ENCODE measurements at regions not wholly inside any gene's neighbourhood (a gene's known extent, or its start where the extent isn't known, plus 50 kb on each side); places are given as distances from the start of the nearest gene placed in this dataset.

DNA sequence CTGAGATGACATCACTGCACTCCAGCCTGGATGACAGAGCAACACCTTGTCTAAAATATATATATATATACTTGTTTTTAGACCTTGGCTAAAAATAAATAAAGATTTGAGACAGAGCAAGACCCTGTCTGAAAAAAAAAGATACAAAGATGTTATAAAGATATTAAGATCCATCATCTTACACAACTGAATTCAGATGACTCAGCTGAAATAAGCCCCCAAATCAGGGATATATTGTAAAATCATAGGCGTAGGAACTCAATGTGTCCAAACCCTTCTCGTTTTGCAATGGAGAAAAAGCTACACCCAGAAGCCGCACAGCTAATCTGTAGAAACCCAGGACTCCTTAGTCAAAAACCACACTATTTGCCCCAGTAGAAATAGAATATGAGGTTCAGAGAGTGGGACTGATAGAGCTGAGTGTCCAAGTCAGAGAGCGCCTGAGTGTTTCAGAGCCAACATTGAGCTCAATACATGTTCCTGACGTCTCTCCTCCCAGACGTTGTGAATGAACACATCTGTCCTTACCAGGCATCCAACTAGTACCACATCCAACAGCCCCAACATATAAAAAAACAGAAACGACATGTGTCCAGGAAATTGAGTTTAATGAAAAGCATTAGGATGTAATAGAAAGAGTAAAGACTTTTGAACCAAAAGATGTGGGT, 207.9 kb upstream of the BLID start:
- no peak for DNase-seq
- no peak overlapping the region for H3K27ac ChIP-seq
- peaks cover 2% of the 10 kb centered on the region for H3K27me3 ChIP-seq (replicated peaks)
- no peak overlapping the region for H3K4me3 ChIP-seq (ENCODE audit: low read depth, low read length)
- in situ Hi-C loops (cut with HindIII; ENCODE audit: low pct_ligation_motif_present, low sequenced_read_pairs) = no loop called here
- H3K36me3 ChIP-seq (replicated peaks) = no peaks in the 10 kb centered on the region
- TF ChIP-seq CTCF (IDR thresholded peaks at IDR 0.05; ENCODE audit: low read depth, low read length, missing control alignments) = no peak

DNA sequence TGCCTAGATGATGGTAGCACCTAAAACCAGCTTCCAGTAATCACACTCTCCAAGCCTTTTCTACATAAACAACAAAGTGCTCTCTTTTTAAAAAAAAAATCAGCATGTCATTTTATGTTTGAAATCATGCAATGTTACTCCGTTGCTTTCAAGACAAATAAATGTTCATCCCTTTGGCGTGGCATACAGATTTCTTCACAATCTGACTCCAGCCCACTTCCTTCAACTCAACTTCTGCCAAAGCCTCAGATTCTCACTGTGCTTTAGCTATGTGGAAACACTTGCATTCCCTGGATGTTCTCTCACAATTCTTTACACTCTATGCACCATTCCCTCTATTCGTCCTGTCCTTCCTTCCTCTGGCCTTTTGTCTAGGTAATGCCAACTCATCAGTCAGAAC, 206.3 kb upstream of the BLID start:
- no peak for TF ChIP-seq CTCF (IDR thresholded peaks at IDR 0.05; ENCODE audit: low read depth, low read length, missing control alignments)
- no peak for DNase-seq
- in situ Hi-C loops (cut with HindIII; ENCODE audit: low pct_ligation_motif_present, low sequenced_read_pairs) = no loop called here
- Histone ChIP-seq H3K4me3 (ENCODE audit: low read depth, low read length) (no peak overlapping the region), H3K27me3 (replicated peaks) (peaks cover 2% of the 10 kb centered on the region), H3K36me3 (replicated peaks) (no peaks in the 10 kb centered on the region), H3K27ac (no peak overlapping the region)

DNA sequence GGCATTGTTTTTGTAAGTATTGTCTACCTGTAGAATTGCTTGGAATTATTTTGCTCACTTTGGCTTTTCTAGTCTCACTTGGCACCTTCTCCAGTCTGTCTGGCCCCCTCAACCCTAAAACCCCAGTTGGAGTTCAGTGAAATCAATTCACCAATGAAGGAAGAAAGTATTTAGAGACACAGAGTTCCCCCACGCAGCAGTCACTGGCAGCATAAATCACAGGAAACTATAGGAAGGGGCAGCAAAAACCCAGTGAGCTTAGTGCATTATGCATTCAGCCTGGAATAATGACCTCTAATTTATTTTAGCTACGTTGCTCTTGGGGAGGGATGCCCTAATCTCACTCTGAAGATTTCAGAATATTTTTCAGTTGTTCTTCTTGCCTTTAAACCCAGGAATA, 204.7 kb upstream of the BLID start:
- DNase-seq = no peak
- in situ Hi-C loops (cut with HindIII; ENCODE audit: low pct_ligation_motif_present, low sequenced_read_pairs) = no loop called here
- Histone ChIP-seq H3K27ac (no peak overlapping the region), H3K4me3 (ENCODE audit: low read depth, low read length) (no peak overlapping the region), H3K36me3 (replicated peaks) (no peaks in the 10 kb centered on the region), H3K27me3 (replicated peaks) (peaks cover 2% of the 10 kb centered on the region)
- no peak for TF ChIP-seq CTCF (IDR thresholded peaks at IDR 0.05; ENCODE audit: low read depth, low read length, missing control alignments)

DNA sequence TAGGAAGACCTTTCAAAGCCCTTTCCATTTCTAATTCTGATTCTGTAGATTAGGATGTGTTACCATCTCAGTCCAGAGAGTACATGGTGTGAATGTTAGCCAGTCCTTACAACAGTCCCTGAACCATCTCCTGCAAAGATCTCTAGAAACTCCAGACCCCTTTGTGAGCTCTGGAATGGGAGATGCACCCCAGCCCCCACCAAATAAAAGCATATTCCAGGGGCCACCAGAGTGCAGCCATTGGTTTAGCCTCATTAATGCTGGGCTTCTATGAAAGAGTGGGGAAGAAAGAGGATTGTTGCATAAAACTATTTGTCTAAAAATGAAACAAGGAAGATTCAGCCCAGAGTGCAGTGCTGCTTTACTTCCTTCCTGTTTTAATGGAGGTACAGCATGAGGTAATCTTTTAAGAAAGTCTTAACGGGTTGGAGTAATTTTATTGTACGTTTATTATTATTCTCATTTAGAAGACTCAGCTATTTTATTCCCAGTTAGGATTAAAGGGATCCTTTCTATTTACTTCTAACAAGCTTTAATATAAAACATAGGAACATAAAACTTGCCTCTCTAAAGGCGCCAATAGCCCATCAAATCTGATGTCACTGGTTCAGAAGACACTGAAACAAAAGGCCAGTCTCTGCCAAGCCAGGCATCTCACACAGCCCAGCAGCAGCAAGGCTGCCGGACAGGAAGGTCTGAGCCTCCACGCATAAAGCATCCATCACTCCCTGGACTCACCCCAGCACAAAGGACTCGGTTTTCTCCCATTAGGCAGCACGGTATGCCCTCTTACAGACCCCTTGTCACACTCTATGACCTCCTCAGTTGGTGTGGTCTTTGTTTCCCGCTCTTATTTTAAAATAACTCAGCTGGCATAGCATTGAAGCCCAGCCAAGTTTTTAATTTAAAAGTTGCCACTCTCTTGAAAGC, 203.9 kb upstream of the BLID start:
- no peak for DNase-seq
- Histone ChIP-seq H3K36me3 (replicated peaks) (no peaks in the 10 kb centered on the region), H3K4me3 (ENCODE audit: low read depth, low read length) (no peak overlapping the region), H3K27me3 (replicated peaks) (peaks cover 2% of the 10 kb centered on the region), H3K27ac (no peak overlapping the region)
- TF ChIP-seq CTCF (IDR thresholded peaks at IDR 0.05; ENCODE audit: low read depth, low read length, missing control alignments) = no peak
- in situ Hi-C loops (cut with HindIII; ENCODE audit: low pct_ligation_motif_present, low sequenced_read_pairs) = no loop called here

GRCh38 chr11:122319085-122319484, 203.1 kb upstream of the BLID start:
- in situ Hi-C loops (cut with HindIII; ENCODE audit: low pct_ligation_motif_present, low sequenced_read_pairs) = no loop called here
- DNase-seq = no peak
- Histone ChIP-seq H3K36me3 (replicated peaks) (no peaks in the 10 kb centered on the region), H3K27me3 (replicated peaks) (peaks cover 2% of the 10 kb centered on the region), H3K4me3 (ENCODE audit: low read depth, low read length) (no peak overlapping the region), H3K27ac (no peak overlapping the region)
- no peak for TF ChIP-seq CTCF (IDR thresholded peaks at IDR 0.05; ENCODE audit: low read depth, low read length, missing control alignments)
